G401.6 (cell line): ENCODE measurements at regions not wholly inside any gene's neighbourhood (a gene's known extent, or its start where the extent isn't known, plus 50 kb on each side); places are given as distances from the start of the nearest gene placed in this dataset.
"Not testable (repeated sequence)": the region's sequence is repeated elsewhere in the genome, so short reads cannot be mapped to it uniquely, and the experiment has no call there.

Source experiments
- FAIRE-seq: peaks from 2 replicates; lab custom pipeline; 2012; peaks lifted over from hg19 to GRCh38; lab: Jason Lieb, UNC

DNA sequence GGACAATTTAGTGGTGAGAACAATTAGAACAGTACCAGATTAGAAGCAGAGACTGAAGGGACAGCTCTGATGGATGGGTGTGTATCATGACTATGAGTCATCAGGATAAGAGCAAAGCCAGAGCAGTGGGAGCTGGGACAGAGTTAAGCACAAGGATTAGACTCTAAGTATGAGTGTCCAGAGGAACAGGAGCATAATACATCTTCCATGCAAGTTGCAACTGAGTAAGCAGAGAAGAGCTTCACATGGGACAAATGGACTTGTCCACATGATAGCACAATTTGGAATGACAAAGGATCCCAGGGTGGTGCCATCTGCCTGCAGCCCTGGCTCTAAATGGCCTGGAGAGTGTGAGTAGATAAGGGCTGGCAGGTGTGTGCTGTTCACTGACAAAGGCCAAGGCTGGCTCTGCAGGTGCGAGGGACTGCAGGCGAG, 226.4 kb upstream of the CAND1 start:
- FAIRE-seq: no peak

- no peak for FAIRE-seq
These were observed 225.4 kb upstream of the CAND1 start for GRCh38 chr12:67043771-67044170.

- no peak for FAIRE-seq
These were observed 223.5 kb upstream of the CAND1 start for GRCh38 chr12:67045650-67046049.

DNA sequence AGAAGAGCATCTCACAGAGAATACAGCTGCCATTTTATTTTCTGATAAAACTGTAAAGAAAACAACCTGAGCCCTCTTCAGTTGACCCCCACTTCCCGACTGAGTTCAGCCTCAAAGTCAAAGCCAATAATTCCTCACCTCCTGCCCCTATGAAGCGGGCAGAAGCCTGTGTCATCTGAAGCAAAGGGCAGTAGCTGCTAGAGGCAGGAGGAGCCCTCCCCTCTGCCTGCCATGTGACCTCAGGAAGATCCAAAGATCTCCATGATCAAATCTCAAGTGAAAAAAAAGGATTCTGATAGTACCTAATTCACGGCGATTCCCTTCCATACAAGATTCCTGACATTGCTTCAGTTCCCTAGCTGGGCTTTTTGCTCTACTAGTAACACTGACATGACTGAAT, 223.1 kb upstream of the CAND1 start:
- no peak for FAIRE-seq

- FAIRE-seq: no peak
These were observed 221.5 kb upstream of the CAND1 start for GRCh38 chr12:67047634-67048033.

- no peak for FAIRE-seq
These were observed 220.8 kb upstream of the CAND1 start for GRCh38 chr12:67048371-67048770.

DNA sequence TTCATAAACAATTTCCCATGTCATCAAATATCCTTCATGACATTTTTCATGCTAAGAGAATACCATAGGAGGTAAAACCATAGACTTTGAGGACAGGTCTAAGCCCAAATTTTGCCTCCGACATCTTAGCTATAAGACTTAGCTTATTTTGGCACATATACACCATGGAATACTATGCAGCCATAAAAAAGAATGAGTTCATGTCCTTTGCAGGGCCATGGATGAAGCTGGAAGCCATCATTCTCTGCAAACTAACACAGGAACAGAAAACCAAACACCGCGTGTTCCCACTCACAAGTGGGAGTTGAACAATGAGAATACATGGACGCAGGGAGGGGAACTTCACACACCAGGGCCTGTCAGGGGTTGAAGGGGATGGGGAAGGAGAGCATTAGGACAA, 220.0 kb upstream of the CAND1 start:
- FAIRE-seq: not testable (repeated sequence)

- FAIRE-seq: no peak
These were observed 216.2 kb upstream of the CAND1 start for GRCh38 chr12:67052981-67053380.

GRCh38 chr12:67056329-67056728, 212.8 kb upstream of the CAND1 start:
- FAIRE-seq: no peak

DNA sequence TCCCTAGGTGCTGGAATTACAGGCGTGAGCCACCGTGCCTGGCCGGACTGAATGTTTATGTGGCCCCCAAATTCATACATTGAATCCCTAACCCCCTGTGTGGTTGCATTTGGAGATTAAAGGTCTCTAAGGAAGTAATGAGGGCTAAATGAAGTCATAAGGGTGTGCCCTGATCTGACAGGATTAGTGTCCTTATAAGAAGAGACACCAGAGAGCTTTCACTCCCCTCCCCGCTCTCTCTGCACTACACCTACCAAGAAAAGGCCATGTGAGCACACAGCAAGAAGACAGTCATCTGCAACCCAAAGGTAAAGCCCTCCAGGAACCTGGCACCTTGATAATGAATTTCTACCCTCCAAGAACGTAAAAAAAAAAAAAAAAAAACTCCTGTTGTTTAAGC, 212.1 kb upstream of the CAND1 start:
- no peak for FAIRE-seq

DNA sequence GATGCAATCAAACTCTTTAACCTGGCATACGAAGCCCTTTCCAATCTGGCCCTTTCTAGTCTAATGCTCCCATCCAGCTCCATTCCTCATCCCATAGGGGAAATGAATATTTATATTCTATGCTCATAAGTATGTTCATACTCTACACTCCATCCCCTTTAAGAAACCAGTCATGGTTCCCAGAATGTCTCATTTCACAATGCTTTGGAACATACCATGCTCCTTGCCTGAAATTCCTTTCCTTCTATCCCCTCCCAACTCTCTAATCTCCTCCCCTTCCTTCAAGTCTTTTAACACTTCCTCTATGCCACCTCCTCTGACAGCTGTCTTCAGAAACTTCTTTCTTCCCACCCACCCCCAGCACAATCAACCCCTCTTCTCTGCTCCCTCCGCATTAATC, 207.0 kb upstream of the CAND1 start:
- no peak for FAIRE-seq

- FAIRE-seq: no peak
These were observed 201.5 kb upstream of the CAND1 start for GRCh38 chr12:67067453-67068203.

DNA sequence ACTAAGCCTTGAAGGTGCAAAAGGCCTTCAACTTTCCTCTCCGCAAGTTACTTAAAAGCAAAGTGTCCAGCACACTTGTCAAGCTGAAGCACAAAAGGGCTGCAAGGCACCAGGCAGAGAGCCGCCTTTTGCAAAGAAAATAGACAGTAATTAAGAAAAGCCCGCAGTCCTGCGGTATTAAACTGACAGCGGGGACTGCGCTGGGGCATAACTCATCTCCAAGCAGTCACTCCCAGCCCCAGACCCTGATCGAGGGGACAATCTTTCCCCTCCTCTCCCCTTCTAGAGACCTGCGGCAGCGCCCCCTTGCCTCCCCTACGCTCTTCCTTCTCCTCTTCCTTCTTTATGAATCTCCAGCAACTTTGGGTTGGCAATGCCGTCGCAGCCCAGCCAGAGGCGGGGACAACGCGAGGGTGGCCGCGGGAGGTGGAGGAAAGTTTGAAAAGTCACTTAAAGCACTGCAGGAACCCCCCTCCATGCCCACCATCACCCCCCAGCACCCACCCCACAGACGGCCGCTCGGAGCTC, 200.9 kb upstream of the CAND1 start:
- FAIRE-seq: no peak

- no peak for FAIRE-seq
These were observed 200.3 kb upstream of the CAND1 start for GRCh38 chr12:67068761-67069450.

DNA sequence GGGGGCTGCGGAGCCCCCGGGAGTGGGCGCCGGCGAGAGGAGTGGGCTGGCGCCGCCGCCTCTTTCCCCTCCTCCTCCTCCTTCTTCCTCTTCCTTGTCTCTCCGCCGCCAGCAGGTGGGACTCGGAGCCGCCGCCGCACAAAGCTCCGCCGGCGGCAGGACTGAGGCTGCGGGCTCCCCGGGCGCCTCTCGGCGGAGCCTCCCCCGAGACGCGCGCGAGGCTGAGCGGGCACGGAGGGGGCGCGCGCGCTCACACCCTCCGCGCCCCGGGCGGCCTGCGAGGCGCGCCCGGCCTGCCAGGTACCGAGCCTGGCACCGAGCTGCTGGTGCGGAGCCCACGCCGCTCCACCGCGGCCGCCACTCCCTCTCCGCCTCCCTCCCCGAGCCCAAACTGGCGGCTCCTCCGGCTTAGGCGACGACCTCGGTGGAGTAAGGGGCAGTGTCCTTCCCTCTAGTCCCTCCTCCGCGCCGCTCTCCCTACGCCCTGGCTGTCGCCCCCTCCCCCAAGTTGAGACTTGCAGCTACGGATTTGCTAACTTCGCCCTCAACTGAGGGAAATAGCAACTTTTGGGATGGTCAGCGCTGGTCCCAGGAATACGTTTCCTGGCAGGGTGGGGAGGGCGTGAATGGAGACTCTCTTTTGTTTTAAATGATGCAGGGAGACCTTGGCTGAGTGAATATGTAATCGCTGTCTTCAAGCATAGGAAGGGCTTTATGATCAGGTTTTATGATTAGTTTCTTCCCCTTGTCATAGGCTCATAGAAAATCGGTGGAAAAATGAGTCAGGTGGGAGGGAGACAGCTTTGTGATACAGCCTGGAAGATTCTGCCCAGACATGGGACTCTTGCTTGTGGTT, 199.5 kb upstream of the CAND1 start:
- no peak for FAIRE-seq

DNA sequence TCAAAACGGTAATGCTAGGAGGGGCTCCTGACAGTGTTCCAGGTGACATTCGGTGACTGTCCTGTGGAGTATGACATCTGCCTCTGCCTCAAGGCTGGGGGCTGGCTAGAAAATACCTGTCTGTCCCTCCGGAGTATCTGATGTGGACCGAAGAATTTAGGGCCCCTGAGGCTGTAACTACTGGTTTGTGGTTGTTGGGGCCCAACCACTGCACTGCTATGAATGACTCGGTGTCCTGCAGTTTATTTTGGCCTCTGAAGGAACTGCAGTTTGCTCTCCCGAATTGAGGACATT, 198.9 kb upstream of the CAND1 start:
- no peak for FAIRE-seq

DNA sequence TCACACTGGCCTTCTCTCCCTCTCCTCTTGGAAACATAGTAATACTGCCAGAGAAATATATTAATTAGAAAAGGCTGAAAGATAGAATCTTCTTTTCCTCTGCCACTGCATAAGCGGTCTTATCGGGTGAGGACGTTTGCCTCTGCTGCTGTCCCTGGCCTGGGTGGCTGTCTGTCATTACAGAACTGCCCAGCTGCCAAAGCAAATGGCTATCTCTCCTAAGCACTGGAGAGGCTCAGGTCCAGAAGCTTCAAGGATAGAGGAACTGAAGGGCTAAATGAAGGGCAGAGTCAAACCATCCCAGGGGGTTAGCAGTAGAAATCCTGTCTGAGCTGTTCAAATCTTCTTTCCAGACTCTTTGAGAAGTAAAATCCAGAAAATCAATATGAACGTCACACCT, 198.6 kb upstream of the CAND1 start:
- no peak for FAIRE-seq

DNA sequence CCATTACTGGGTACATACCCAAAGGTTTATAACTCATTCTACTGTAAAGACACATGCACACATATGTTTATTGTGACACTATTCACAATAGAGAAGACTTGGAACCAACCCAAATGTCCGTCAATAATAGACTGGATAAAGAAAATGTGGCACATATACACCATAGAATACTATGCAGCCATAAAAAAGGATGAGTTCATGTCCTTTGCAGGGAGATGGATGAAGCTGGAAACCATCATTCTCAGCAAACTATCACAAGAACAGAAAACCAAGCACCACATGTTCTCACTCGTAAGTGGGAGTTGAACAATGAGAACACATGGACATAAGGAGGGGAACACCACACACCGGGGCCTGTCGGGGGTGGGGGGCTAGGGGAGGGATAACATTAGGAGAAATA, 196.9 kb upstream of the CAND1 start:
- FAIRE-seq: not testable (repeated sequence)

DNA sequence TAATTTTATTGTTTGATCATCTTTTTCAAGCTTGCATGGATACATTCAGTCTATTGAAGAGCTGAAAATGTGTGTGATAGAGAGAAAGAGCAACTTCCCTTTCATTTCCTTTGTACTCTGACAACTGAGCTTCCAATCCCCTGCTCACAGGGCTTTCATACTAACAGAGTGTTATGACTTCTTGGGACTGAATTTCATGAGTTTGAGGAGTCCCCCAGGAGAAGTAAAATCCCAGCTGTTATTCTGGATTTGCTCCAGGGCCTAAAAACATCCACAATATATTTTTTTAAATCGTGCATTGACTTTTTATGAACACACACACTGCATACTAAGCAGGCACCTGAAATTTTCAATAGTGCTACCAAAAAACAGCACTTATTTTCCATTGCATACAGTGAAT, 195.8 kb upstream of the CAND1 start:
- FAIRE-seq: no peak

GRCh38 chr12:67074072-67074471, 195.1 kb upstream of the CAND1 start:
- no peak for FAIRE-seq

DNA sequence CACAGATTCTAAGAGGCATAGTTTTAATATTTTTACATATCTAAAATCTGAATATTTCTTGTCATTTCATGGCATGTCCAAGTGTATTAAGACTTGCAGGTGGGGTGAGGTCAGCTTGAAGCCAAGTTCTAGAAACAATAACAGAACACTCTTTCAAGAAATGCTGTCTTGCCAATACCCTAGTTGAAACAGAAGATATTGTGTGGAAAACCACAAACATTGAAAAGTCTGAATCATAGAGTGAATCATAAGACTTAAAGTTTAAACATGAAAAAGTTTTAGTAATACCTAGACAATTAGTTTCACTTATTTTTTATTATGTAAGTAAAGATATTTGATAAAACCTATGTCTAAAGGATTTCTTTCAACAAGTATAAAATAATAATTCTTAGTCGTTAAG, 191.5 kb upstream of the CAND1 start:
- no peak for FAIRE-seq

DNA sequence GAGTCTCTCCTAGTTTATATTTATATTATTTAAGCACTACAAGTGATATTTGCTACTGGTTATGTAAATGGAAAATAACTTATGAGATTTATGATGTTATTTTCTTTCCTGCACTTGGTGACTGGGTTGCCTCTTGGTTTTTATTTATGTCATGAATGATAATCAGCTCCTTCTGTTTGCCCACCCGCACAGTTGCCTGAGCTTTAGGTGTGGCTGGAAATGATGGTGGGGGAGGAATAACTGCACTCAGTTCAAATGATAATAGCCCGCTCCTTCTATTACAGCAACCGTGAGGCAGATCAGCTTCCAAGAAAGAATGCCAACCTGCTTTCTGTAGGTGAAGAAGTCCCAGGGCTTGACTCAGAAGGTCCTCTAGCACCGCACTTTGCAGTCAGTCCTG, 190.2 kb upstream of the CAND1 start:
- FAIRE-seq: no peak

- no peak for FAIRE-seq
These were observed 188.5 kb upstream of the CAND1 start for GRCh38 chr12:67080637-67081036.
